ENCODE measurements at regions not wholly inside any gene's neighbourhood (a gene's known extent, or its start where the extent isn't known, plus 50 kb on each side); places are given as distances from the start of the nearest gene placed in this dataset.

- TF ChIP-seq CTCF (IDR thresholded peaks at IDR 0.05; ENCODE audit: borderline replicate concordance, extremely low read depth, low read length, poor library complexity, severe bottlenecking) (no peak), EZH2 (IDR thresholded peaks at IDR 0.05; ENCODE audit: borderline replicate concordance, low read depth, low read length, severe bottlenecking) (no peak)
Measured at GRCh38 chr1:58143972-58144697, 402.4 kb downstream of the OMA1 start.

All from DND-41 (cell line).